Femur (tissue), 1 donor: ENCODE measurements at regions not wholly inside any gene's neighbourhood (a gene's known extent, or its start where the extent isn't known, plus 50 kb on each side); places are given as distances from the start of the nearest gene placed in this dataset.
"Not testable (repeated sequence)": the region's sequence is repeated elsewhere in the genome, so short reads cannot be mapped to it uniquely, and the experiment has no call there.

ENCODE experiments used
- DNase-seq: peaks from one replicate; pipeline ENCODE4 v3.0.0-alpha.2; 2017

- DNase-seq = no peak
Measured at GRCh38 chr3:160047876-160048275, 59.2 kb downstream of the IL12A start.

GRCh38 chr3:160049038-160049437 lies 60.4 kb downstream of the IL12A start:
- no peak for DNase-seq

GRCh38 chr3:160049565-160049964 lies 60.9 kb downstream of the IL12A start:
- DNase-seq = no peak

GRCh38 chr3:160049988-160050387 lies 61.4 kb downstream of the IL12A start:
- DNase-seq = no peak

GRCh38 chr3:160052385-160053047 lies 63.9 kb downstream of the IL12A start:
- no peak for DNase-seq

GRCh38 chr3:160053048-160053391 lies 64.4 kb downstream of the IL12A start:
- no peak for DNase-seq

GRCh38 chr3:160054862-160055261 lies 66.2 kb downstream of the IL12A start:
- not testable (repeated sequence) for DNase-seq

GRCh38 chr3:160055659-160056058 lies 67.0 kb downstream of the IL12A start:
- no peak for DNase-seq

GRCh38 chr3:160057331-160057730 lies 68.7 kb downstream of the IL12A start:
- DNase-seq = no peak

- DNase-seq = no peak
Measured at GRCh38 chr3:160060409-160061027, 71.9 kb downstream of the IL12A start.

- no peak for DNase-seq
Measured at GRCh38 chr3:160061525-160061924, 72.9 kb downstream of the IL12A start.

- DNase-seq = no peak
Measured at GRCh38 chr3:160065282-160065681, 76.6 kb downstream of the IL12A start.

- no peak for DNase-seq
Measured at GRCh38 chr3:160065786-160066185, 77.2 kb downstream of the IL12A start.

GRCh38 chr3:160069986-160070385 lies 81.4 kb downstream of the IL12A start:
- no peak for DNase-seq

GRCh38 chr3:160076519-160076918 lies 87.9 kb downstream of the IL12A start:
- DNase-seq = no peak

GRCh38 chr3:160078533-160078932 lies 89.9 kb downstream of the IL12A start:
- DNase-seq = no peak

- DNase-seq = no peak
Measured at GRCh38 chr3:160081958-160082533, 93.4 kb downstream of the IL12A start.

- no peak for DNase-seq
Measured at GRCh38 chr3:160084998-160085397, 96.4 kb downstream of the IL12A start.

- DNase-seq = no peak
Measured at GRCh38 chr3:160088492-160089137, 100.0 kb downstream of the IL12A start.

- DNase-seq = no peak
Measured at GRCh38 chr3:160090653-160091052, 102.0 kb downstream of the IL12A start.

- no peak for DNase-seq
Measured at GRCh38 chr3:160091441-160091840, 102.8 kb downstream of the IL12A start.

- no peak for DNase-seq
Measured at GRCh38 chr3:160092760-160093159, 104.1 kb downstream of the IL12A start.

GRCh38 chr3:160094562-160094961 lies 105.9 kb downstream of the IL12A start:
- no peak for DNase-seq

- DNase-seq = no peak
Measured at GRCh38 chr3:160097478-160097877, 108.8 kb downstream of the IL12A start.
